ENCODE measurements at regions not wholly inside any gene's neighbourhood (a gene's known extent, or its start where the extent isn't known, plus 50 kb on each side); places are given as distances from the start of the nearest gene placed in this dataset.

DNA sequence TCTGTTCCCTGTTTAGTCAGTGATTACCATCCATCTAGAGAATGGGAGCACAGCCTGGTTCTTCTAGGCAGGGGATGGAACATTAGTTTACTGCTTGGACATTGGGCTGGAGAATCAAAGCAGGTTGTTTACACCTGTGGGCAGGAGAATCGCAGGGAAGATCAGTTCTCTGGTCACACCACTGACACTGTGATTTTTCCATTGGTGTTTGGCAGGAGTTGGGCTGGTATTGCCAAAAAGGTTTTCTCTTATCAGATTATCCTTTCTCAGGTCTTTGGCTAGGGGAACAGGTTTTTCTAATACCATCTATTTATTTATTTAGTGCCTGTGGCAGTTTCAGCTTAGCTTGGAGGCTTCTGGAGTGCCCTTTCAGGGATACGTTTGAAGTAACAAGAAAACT is 219.3 kb upstream of the GRIN3A start:
- Histone ChIP-seq H3K27me3 (no peaks in the 10 kb centered on the region), H3K36me3 (replicated peaks in 1 of 2) (no peaks in the 10 kb centered on the region), H3K9me3 (replicated peaks in 1 of 3) (no peaks in the 10 kb centered on the region), H3K4me3 (no peak overlapping the region), H3K27ac (no peak overlapping the region), H3K4me1 (replicated peaks in 1 of 2) (no peaks in the 10 kb centered on the region)
- TF ChIP-seq POLR2A (IDR thresholded peaks at IDR 0.05): no peak
- TF ChIP-seq, protein P1, sequence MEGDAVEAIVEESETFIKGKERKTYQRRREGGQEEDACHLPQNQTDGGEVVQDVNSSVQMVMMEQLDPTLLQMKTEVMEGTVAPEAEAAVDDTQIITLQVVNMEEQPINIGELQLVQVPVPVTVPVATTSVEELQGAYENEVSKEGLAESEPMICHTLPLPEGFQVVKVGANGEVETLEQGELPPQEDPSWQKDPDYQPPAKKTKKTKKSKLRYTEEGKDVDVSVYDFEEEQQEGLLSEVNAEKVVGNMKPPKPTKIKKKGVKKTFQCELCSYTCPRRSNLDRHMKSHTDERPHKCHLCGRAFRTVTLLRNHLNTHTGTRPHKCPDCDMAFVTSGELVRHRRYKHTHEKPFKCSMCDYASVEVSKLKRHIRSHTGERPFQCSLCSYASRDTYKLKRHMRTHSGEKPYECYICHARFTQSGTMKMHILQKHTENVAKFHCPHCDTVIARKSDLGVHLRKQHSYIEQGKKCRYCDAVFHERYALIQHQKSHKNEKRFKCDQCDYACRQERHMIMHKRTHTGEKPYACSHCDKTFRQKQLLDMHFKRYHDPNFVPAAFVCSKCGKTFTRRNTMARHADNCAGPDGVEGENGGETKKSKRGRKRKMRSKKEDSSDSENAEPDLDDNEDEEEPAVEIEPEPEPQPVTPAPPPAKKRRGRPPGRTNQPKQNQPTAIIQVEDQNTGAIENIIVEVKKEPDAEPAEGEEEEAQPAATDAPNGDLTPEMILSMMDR (IDR thresholded peaks at IDR 0.05): no peak
- no peak for DNase-seq
- intact Hi-C loops (cut with DNase I): no loop called here
- 76 to 91% (median 79%) methylated on average over 1 to 2 of the region's 2 CpGs for WGBS, 4 donors

DNA sequence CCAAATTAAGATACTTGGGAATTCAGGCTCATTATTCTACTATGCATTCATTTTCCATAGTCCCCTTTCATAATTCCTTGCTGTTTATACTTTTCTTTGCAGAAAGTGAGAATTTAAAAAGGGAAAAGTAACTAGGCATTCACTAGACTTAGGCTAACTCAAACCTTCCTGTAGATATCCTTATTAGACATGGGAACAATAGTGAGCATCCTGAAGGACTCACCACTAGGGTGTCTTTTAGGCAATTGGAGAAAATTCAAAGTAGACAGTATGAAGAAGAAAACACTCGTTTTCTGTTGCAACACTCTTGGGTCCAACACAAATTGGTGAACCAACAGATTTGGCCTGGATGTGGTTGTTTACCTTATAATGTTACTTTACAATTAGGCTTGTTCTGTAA is 213.2 kb upstream of the GRIN3A start:
- H3K4me1 ChIP-seq (replicated peaks in 1 of 2): no peaks in the 10 kb centered on the region
- H3K27me3 ChIP-seq: no peaks in the 10 kb centered on the region
- no peak overlapping the region for H3K27ac ChIP-seq
- H3K4me3 ChIP-seq: no peak overlapping the region
- DNase-seq: no peak
- H3K36me3 ChIP-seq (replicated peaks in 1 of 2): no peaks in the 10 kb centered on the region
- intact Hi-C loops (cut with DNase I): no loop called here
- H3K9me3 ChIP-seq (replicated peaks in 1 of 3): no peaks in the 10 kb centered on the region
- TF ChIP-seq, protein P1 (IDR thresholded peaks at IDR 0.05): no peak
- TF ChIP-seq POLR2A (IDR thresholded peaks at IDR 0.05): no peak
- WGBS, 4 donors: 44 to 64% (median 49%) methylated on average over 1 of the region's 1 CpG

DNA sequence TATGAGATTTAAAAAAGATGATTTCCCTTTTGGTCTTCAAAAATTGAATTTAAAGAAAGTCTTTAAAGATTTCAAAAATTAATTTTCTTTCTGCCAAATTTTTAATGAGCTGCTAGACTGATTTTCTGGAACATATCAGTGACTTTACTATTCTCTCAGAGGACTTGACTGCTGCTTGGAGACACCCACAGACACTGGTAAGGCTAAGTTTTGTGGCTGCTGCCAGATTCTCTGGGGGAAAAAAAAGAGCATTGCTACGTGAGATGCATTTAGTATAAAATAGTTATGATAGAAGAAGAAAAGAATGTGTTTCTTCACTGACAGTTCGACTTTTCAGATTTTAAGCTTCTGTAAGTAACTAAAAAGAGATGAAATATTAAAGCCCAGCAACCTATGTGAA is 193.3 kb upstream of the GRIN3A start:
- DNase-seq: no peak
- whole genome bisulfite sequencing, 4 donors: 35 to 46% (median 40%) methylated on average over 2 of the region's 2 CpGs
- no peak for TF ChIP-seq POLR2A (IDR thresholded peaks at IDR 0.05)
- TF ChIP-seq, protein P1 (IDR thresholded peaks at IDR 0.05): no peak
- Histone ChIP-seq H3K4me1 (replicated peaks in 1 of 2) (no peaks in the 10 kb centered on the region), H3K36me3 (replicated peaks in 1 of 2) (no peaks in the 10 kb centered on the region), H3K27me3 (no peaks in the 10 kb centered on the region), H3K4me3 (no peak overlapping the region), H3K27ac (no peak overlapping the region), H3K9me3 (replicated peaks in 1 of 3) (no peaks in the 10 kb centered on the region)
- intact Hi-C loops (cut with DNase I): no loop called here

DNA sequence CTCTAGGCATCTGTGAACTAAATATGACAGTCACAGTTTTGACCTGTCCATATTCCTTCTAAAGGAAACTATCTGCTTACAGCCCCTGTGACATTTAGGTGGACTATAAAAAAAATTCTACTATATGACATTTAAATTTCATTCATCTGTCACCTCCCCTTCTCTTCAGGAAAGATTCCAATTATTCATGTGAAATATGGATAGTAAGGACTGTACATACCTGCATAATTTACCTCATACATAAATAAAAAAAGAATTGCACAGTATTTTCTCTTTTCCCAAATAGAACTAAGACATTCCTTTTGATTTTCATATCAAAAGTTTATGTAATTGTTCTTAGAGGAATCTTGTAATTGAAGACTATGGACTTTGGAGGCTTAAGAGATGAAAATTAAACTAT is 192.3 kb upstream of the GRIN3A start:
- intact Hi-C loops (cut with DNase I): no loop called here
- Histone ChIP-seq H3K4me1 (replicated peaks in 1 of 2) (no peaks in the 10 kb centered on the region), H3K9me3 (replicated peaks in 1 of 3) (no peaks in the 10 kb centered on the region), H3K36me3 (replicated peaks in 1 of 2) (no peaks in the 10 kb centered on the region), H3K27me3 (no peaks in the 10 kb centered on the region), H3K4me3 (no peak overlapping the region), H3K27ac (no peak overlapping the region)
- TF ChIP-seq, protein P1 (IDR thresholded peaks at IDR 0.05): no peak
- no peak for TF ChIP-seq POLR2A (IDR thresholded peaks at IDR 0.05)
- no peak for DNase-seq
